Body of pancreas (tissue), 4 donors: ENCODE measurements at regions not wholly inside any gene's neighbourhood (a gene's known extent, or its start where the extent isn't known, plus 50 kb on each side); places are given as distances from the start of the nearest gene placed in this dataset.

Experiments
- POLR2A ChIP-seq, 3 donors: fragments of 450-650 bp; IDR thresholded peaks; one replicate each; pipeline ENCODE4 v1.6.1; 2016; ENCODE audit warnings: antibody characterized with exemption in 3 of 3, mild to moderate bottlenecking in 2 of 3
- TF ChIP-seq, protein P1 (sequence below), 7 experiments: fragments of 450-650 bp in 4 of 7; fragments of 200-600 bp in 3 of 7; sonication (generic) in 3 of 7; IDR thresholded peaks; one replicate each; pipeline ENCODE4 v1.5.1; 2016 to 2019; ENCODE audit warnings: antibody characterized with exemption in 7 of 7

- TF ChIP-seq, protein P1, sequence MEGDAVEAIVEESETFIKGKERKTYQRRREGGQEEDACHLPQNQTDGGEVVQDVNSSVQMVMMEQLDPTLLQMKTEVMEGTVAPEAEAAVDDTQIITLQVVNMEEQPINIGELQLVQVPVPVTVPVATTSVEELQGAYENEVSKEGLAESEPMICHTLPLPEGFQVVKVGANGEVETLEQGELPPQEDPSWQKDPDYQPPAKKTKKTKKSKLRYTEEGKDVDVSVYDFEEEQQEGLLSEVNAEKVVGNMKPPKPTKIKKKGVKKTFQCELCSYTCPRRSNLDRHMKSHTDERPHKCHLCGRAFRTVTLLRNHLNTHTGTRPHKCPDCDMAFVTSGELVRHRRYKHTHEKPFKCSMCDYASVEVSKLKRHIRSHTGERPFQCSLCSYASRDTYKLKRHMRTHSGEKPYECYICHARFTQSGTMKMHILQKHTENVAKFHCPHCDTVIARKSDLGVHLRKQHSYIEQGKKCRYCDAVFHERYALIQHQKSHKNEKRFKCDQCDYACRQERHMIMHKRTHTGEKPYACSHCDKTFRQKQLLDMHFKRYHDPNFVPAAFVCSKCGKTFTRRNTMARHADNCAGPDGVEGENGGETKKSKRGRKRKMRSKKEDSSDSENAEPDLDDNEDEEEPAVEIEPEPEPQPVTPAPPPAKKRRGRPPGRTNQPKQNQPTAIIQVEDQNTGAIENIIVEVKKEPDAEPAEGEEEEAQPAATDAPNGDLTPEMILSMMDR (IDR thresholded peaks at IDR 0.05): no peak
- no peak for TF ChIP-seq POLR2A (IDR thresholded peaks at IDR 0.05)
These were observed 102.2 kb upstream of the GADD45A start for GRCh38 chr1:67582625-67583461.
